ELR (cell line): ENCODE measurements at regions not wholly inside any gene's neighbourhood (a gene's known extent, or its start where the extent isn't known, plus 50 kb on each side); places are given as distances from the start of the nearest gene placed in this dataset.
A peak's percentile ranks its signal among the peaks of the same experiment; 100 is the strongest.
"Not testable (repeated sequence)": the region's sequence is repeated elsewhere in the genome, so short reads cannot be mapped to it uniquely, and the experiment has no call there.

ENCODE experiments used
- DNase-seq: peaks from one replicate; pipeline ENCODE4 v3.0.0-alpha.2; 2015; ENCODE audit warnings: low read depth

- no peak for DNase-seq
Measured at GRCh38 chr5:110250755-110251154, 475.7 kb downstream of the TMEM232 start.

- no peak for DNase-seq
Measured at GRCh38 chr5:110251366-110251765, 475.1 kb downstream of the TMEM232 start.

- no peak for DNase-seq
Measured at GRCh38 chr5:110255194-110255593, 471.3 kb downstream of the TMEM232 start.

GRCh38 chr5:110256298-110256697 is 470.2 kb downstream of the TMEM232 start:
- DNase-seq, result no peak

GRCh38 chr5:110257971-110258370 is 468.5 kb downstream of the TMEM232 start:
- no peak for DNase-seq

GRCh38 chr5:110258460-110259216 is 467.8 kb downstream of the TMEM232 start:
- DNase-seq, result peak; percentile 45

- DNase-seq, result no peak
Measured at GRCh38 chr5:110262749-110263148, 463.7 kb downstream of the TMEM232 start.

- DNase-seq, result no peak
Measured at GRCh38 chr5:110264661-110265060, 461.8 kb downstream of the TMEM232 start.

GRCh38 chr5:110265162-110265561 is 461.3 kb downstream of the TMEM232 start:
- DNase-seq, result no peak

GRCh38 chr5:110267714-110268113 is 458.8 kb downstream of the TMEM232 start:
- peak; percentile 1 for DNase-seq

GRCh38 chr5:110268283-110268682 is 458.2 kb downstream of the TMEM232 start:
- no peak for DNase-seq

GRCh38 chr5:110268985-110269384 is 457.5 kb downstream of the TMEM232 start:
- no peak for DNase-seq

- DNase-seq, result no peak
Measured at GRCh38 chr5:110269478-110270142, 456.9 kb downstream of the TMEM232 start.

GRCh38 chr5:110275878-110276277 is 450.6 kb downstream of the TMEM232 start:
- no peak for DNase-seq

- not testable (repeated sequence) for DNase-seq
Measured at GRCh38 chr5:110278449-110278848, 448.0 kb downstream of the TMEM232 start.

- not testable (repeated sequence) for DNase-seq
Measured at GRCh38 chr5:110284121-110284520, 442.4 kb downstream of the TMEM232 start.

GRCh38 chr5:110288766-110289511 is 437.5 kb downstream of the TMEM232 start:
- peak; percentile 25 for DNase-seq

GRCh38 chr5:110289512-110289810 is 437.0 kb downstream of the TMEM232 start:
- no peak for DNase-seq

GRCh38 chr5:110290542-110290941 is 435.9 kb downstream of the TMEM232 start:
- DNase-seq, result no peak

- DNase-seq, result no peak
Measured at GRCh38 chr5:110294281-110294680, 432.2 kb downstream of the TMEM232 start.

- DNase-seq, result no peak
Measured at GRCh38 chr5:110297152-110297670, 429.3 kb downstream of the TMEM232 start.

- DNase-seq, result no peak
Measured at GRCh38 chr5:110304176-110304575, 422.3 kb downstream of the TMEM232 start.

- DNase-seq, result no peak
Measured at GRCh38 chr5:110306650-110307049, 419.8 kb downstream of the TMEM232 start.
